ENCODE measurements at regions not wholly inside any gene's neighbourhood (a gene's known extent, or its start where the extent isn't known, plus 50 kb on each side); places are given as distances from the start of the nearest gene placed in this dataset.

GRCh38 chr1:42044346-42044745 is 108.9 kb upstream of the GUCA2B start:
- ChIA-PET CTCF (no interaction called here), POLR2A (no interaction called here)
- H3K36me3 Mint-ChIP-seq: no peaks in the 10 kb centered on the region
- H3K27me3 ChIP-seq (replicated peaks in 1 of 2; ENCODE audit: control insufficient read depth in 2 of 2, extremely low read depth in 1 of 2, insufficient read depth in 2 of 2, low read length in 1 of 2): peaks cover 0 to 18% of the 10 kb centered on the region in 2 experiments
- no peaks in the 10 kb centered on the region for H3K9me3 ChIP-seq
- H3K9me3 Mint-ChIP-seq: no peaks in the 10 kb centered on the region
- no peak overlapping the region for H3K27ac ChIP-seq (ENCODE audit: low read length)
- H3K27ac Mint-ChIP-seq: no peak overlapping the region
- DNase-seq (no peak), ATAC-seq (replicated peaks in 1 of 4) (no peak)
- H3K4me1 Mint-ChIP-seq: no peaks in the 10 kb centered on the region
- peaks cover 10 to 18% of the 10 kb centered on the region in 2 donors for H3K27me3 Mint-ChIP-seq
- no CpG with 5 or more reads among the region's 3 CpGs for WGBS (ENCODE audit: insufficient coverage)
- H3K4me3 ChIP-seq (ENCODE audit: control insufficient read depth in 1 of 2, extremely low read depth in 1 of 2, low read length in 1 of 2): no peak overlapping the region
- H3K4me1 ChIP-seq (ENCODE audit: control insufficient read depth in 1 of 2, extremely low read depth in 1 of 2, insufficient read depth in 2 of 2, low read length in 2 of 2): no peaks in the 10 kb centered on the region
- no peak overlapping the region for H3K4me3 Mint-ChIP-seq
- no peaks in the 10 kb centered on the region for H3K36me3 ChIP-seq (ENCODE audit: control insufficient read depth in 2 of 2, extremely low read depth in 1 of 2, insufficient read depth in 1 of 2, low read length in 1 of 2)

DNA sequence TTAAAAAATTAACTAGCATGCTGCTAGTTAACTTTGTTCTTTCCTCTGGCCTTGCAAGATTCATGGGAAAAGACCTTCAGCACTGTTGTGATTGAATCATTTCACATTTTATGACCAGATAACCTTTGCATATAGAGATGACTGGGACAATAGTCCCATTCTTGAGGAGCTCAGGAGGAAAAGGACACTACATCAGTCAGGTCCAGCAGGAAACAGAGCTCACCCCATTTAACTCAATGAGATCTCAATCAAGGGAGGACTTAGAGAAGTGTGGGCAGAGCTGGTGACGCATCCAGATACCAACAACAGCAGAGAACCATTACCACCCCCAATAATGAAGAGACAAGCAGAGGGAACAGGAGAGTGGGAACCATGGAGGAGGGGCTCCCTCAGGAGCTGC is 109.4 kb upstream of the GUCA2B start:
- CTCF ChIA-PET: no interaction called here
- Mint-ChIP-seq H3K36me3 (no peaks in the 10 kb centered on the region), H3K4me3 (no peak overlapping the region), H3K4me1 (no peaks in the 10 kb centered on the region), H3K9me3 (no peaks in the 10 kb centered on the region), H3K27ac (no peak overlapping the region), H3K27me3 (peaks cover 4 to 13% of the 10 kb centered on the region in 2 donors)
- Histone ChIP-seq H3K4me1 (ENCODE audit: control insufficient read depth in 1 of 2, extremely low read depth in 1 of 2, insufficient read depth in 2 of 2, low read length in 2 of 2) (no peaks in the 10 kb centered on the region), H3K4me3 (ENCODE audit: control insufficient read depth in 1 of 2, extremely low read depth in 1 of 2, low read length in 1 of 2) (no peak overlapping the region), H3K36me3 (ENCODE audit: control insufficient read depth in 2 of 2, extremely low read depth in 1 of 2, insufficient read depth in 1 of 2, low read length in 1 of 2) (no peaks in the 10 kb centered on the region), H3K27ac (ENCODE audit: low read length) (no peak overlapping the region), H3K27me3 (replicated peaks in 1 of 2; ENCODE audit: control insufficient read depth in 2 of 2, extremely low read depth in 1 of 2, insufficient read depth in 2 of 2, low read length in 1 of 2) (peaks cover 0 to 17% of the 10 kb centered on the region in 2 experiments), H3K9me3 (no peaks in the 10 kb centered on the region)
- POLR2A ChIA-PET: no interaction called here
- DNase-seq: no peak
- WGBS (ENCODE audit: insufficient coverage): no CpG with 5 or more reads among the region's 1 CpG
- ATAC-seq (replicated peaks in 1 of 4): no peak

GRCh38 chr1:42043182-42043581 is 110.0 kb upstream of the GUCA2B start:
- no peaks in the 10 kb centered on the region for H3K4me1 ChIP-seq (ENCODE audit: control insufficient read depth in 1 of 2, extremely low read depth in 1 of 2, insufficient read depth in 2 of 2, low read length in 2 of 2)
- DNase-seq (no peak), ATAC-seq (replicated peaks in 1 of 4) (no peak)
- Mint-ChIP-seq H3K27ac (no peak overlapping the region), H3K36me3 (no peaks in the 10 kb centered on the region), H3K4me3 (no peak overlapping the region), H3K27me3 (peaks cover 0 to 8% of the 10 kb centered on the region in 2 donors), H3K9me3 (no peaks in the 10 kb centered on the region), H3K4me1 (no peaks in the 10 kb centered on the region)
- H3K27me3 ChIP-seq (replicated peaks in 1 of 2; ENCODE audit: control insufficient read depth in 2 of 2, extremely low read depth in 1 of 2, insufficient read depth in 2 of 2, low read length in 1 of 2): peaks cover 0 to 12% of the 10 kb centered on the region in 2 experiments
- no peak overlapping the region for H3K27ac ChIP-seq (ENCODE audit: low read length)
- H3K36me3 ChIP-seq (ENCODE audit: control insufficient read depth in 2 of 2, extremely low read depth in 1 of 2, insufficient read depth in 1 of 2, low read length in 1 of 2): no peaks in the 10 kb centered on the region
- CTCF ChIA-PET: no interaction called here
- WGBS (ENCODE audit: insufficient coverage): no CpG with 5 or more reads among the region's 2 CpGs
- H3K4me3 ChIP-seq (ENCODE audit: control insufficient read depth in 1 of 2, extremely low read depth in 1 of 2, low read length in 1 of 2): no peak overlapping the region
- POLR2A ChIA-PET: no interaction called here
- H3K9me3 ChIP-seq: no peaks in the 10 kb centered on the region

DNA sequence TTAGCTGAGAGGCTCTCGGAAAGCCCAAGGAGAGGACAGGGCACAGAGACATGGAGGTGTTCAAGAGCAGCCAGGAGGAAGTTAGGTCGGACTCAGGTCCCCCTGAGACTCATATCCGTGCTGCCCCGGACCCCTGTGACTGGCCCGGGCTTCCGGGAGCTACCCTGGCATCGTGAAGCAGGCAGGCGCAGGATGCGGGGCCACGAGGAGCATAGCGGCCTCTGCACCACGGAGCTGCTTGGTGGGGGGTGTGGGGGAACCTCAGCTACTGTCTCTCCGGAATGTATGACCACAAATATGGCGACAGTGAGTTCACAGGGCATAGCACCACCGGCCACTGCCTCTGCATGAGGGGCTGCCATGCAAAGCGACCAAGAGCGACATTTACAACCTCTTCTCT is 112.2 kb upstream of the GUCA2B start:
- Mint-ChIP-seq H3K4me1 (peaks cover 0 to 5% (median 3%) of the 10 kb centered on the region in 3 donors), H3K4me3 (no peak overlapping the region), H3K36me3 (no peaks in the 10 kb centered on the region), H3K27me3 (peaks cover 0 to 6% of the 10 kb centered on the region in 2 donors), H3K27ac (no peak overlapping the region), H3K9me3 (no peaks in the 10 kb centered on the region)
- CTCF ChIA-PET: no interaction called here
- ATAC-seq (replicated peaks in 1 of 4) (no peak), DNase-seq (no peak)
- Histone ChIP-seq H3K4me1 (ENCODE audit: control insufficient read depth in 1 of 2, extremely low read depth in 1 of 2, insufficient read depth in 2 of 2, low read length in 2 of 2) (peaks cover 2 to 6% of the 10 kb centered on the region in 2 experiments), H3K9me3 (no peaks in the 10 kb centered on the region), H3K27ac (ENCODE audit: low read length) (no peak overlapping the region), H3K36me3 (ENCODE audit: control insufficient read depth in 2 of 2, extremely low read depth in 1 of 2, insufficient read depth in 1 of 2, low read length in 1 of 2) (no peaks in the 10 kb centered on the region), H3K27me3 (replicated peaks in 1 of 2; ENCODE audit: control insufficient read depth in 2 of 2, extremely low read depth in 1 of 2, insufficient read depth in 2 of 2, low read length in 1 of 2) (peaks cover 0 to 12% of the 10 kb centered on the region in 2 experiments), H3K4me3 (ENCODE audit: control insufficient read depth in 1 of 2, extremely low read depth in 1 of 2, low read length in 1 of 2) (no peak overlapping the region)
- 86% methylated on average over 16 of the region's 17 CpGs for WGBS (ENCODE audit: insufficient coverage)
- POLR2A ChIA-PET: no interaction called here

DNA sequence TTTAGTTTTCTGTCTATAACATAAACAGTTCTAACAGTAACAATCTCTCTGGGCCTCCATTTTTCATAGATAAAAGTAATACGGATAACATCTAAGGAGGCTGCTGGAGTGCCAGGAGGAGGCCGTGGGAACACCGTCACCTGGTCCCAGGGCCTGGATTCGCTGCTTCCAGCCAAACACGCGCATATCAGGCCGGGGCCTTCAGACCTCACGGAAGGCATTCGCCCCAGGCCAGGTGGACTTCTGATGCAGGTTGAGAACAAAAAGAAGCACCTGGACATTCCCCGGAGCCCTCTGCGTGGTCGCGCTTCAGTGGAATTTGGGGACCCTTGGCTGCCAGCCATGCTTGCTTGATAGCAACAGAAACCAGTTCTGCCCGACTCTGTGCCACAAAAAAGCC is 113.1 kb upstream of the GUCA2B start:
- DNase-seq (no peak), ATAC-seq (replicated peaks in 1 of 4) (no peak)
- ChIA-PET POLR2A (no interaction called here), CTCF (no interaction called here)
- Mint-ChIP-seq H3K4me3 (no peak overlapping the region), H3K4me1 (peaks cover 0 to 6% (median 3%) of the 10 kb centered on the region in 3 donors), H3K36me3 (no peaks in the 10 kb centered on the region), H3K27ac (no peak overlapping the region), H3K9me3 (no peaks in the 10 kb centered on the region), H3K27me3 (peaks cover 0 to 6% of the 10 kb centered on the region in 2 donors)
- Histone ChIP-seq H3K4me3 (ENCODE audit: control insufficient read depth in 1 of 2, extremely low read depth in 1 of 2, low read length in 1 of 2) (no peak overlapping the region), H3K4me1 (ENCODE audit: control insufficient read depth in 1 of 2, extremely low read depth in 1 of 2, insufficient read depth in 2 of 2, low read length in 2 of 2) (peaks cover 2 to 8% of the 10 kb centered on the region in 2 experiments), H3K27ac (ENCODE audit: low read length) (no peak overlapping the region), H3K9me3 (no peaks in the 10 kb centered on the region), H3K27me3 (replicated peaks in 1 of 2; ENCODE audit: control insufficient read depth in 2 of 2, extremely low read depth in 1 of 2, insufficient read depth in 2 of 2, low read length in 1 of 2) (peaks cover 0 to 8% of the 10 kb centered on the region in 2 experiments), H3K36me3 (ENCODE audit: control insufficient read depth in 2 of 2, extremely low read depth in 1 of 2, insufficient read depth in 1 of 2, low read length in 1 of 2) (no peaks in the 10 kb centered on the region)
- 97% methylated on average over 13 of the region's 14 CpGs for WGBS (ENCODE audit: insufficient coverage)

- H3K36me3 Mint-ChIP-seq: no peaks in the 10 kb centered on the region
- Histone ChIP-seq H3K27ac (ENCODE audit: low read length) (no peak overlapping the region), H3K27me3 (replicated peaks in 1 of 2; ENCODE audit: control insufficient read depth in 2 of 2, extremely low read depth in 1 of 2, insufficient read depth in 2 of 2, low read length in 1 of 2) (peaks cover 0 to 8% of the 10 kb centered on the region in 2 experiments), H3K36me3 (ENCODE audit: control insufficient read depth in 2 of 2, extremely low read depth in 1 of 2, insufficient read depth in 1 of 2, low read length in 1 of 2) (no peaks in the 10 kb centered on the region), H3K4me3 (ENCODE audit: control insufficient read depth in 1 of 2, extremely low read depth in 1 of 2, low read length in 1 of 2) (no peak overlapping the region), H3K4me1 (ENCODE audit: control insufficient read depth in 1 of 2, extremely low read depth in 1 of 2, insufficient read depth in 2 of 2, low read length in 2 of 2) (peaks cover 11 to 17% of the 10 kb centered on the region in 2 experiments), H3K9me3 (no peaks in the 10 kb centered on the region)
- no peak overlapping the region for H3K27ac Mint-ChIP-seq
- ChIA-PET CTCF (no interaction called here), POLR2A (no interaction called here)
- no peaks in the 10 kb centered on the region for H3K27me3 Mint-ChIP-seq
- DNase-seq: no peak
- H3K9me3 Mint-ChIP-seq: no peaks in the 10 kb centered on the region
- no peak overlapping the region for H3K4me3 Mint-ChIP-seq
- H3K4me1 Mint-ChIP-seq: peaks cover 19 to 23% (median 19%) of the 10 kb centered on the region in 3 donors
- WGBS (ENCODE audit: insufficient coverage): 86% methylated on average over 2 of the region's 4 CpGs
- no peak for ATAC-seq (replicated peaks in 1 of 4)
These were observed 114.9 kb upstream of the GUCA2B start for GRCh38 chr1:42038261-42038660.

- Mint-ChIP-seq H3K36me3 (no peaks in the 10 kb centered on the region), H3K27me3 (no peaks in the 10 kb centered on the region), H3K4me1 (peaks cover 25 to 29% (median 25%) of the 10 kb centered on the region in 3 donors), H3K27ac (no peak overlapping the region), H3K9me3 (no peaks in the 10 kb centered on the region), H3K4me3 (no peak overlapping the region)
- ChIA-PET CTCF (no interaction called here), POLR2A (no interaction called here)
- 63% methylated on average over 3 of the region's 3 CpGs for WGBS (ENCODE audit: insufficient coverage)
- Histone ChIP-seq H3K27me3 (replicated peaks in 1 of 2; ENCODE audit: control insufficient read depth in 2 of 2, extremely low read depth in 1 of 2, insufficient read depth in 2 of 2, low read length in 1 of 2) (peaks cover 0 to 8% of the 10 kb centered on the region in 2 experiments), H3K9me3 (no peaks in the 10 kb centered on the region), H3K36me3 (ENCODE audit: control insufficient read depth in 2 of 2, extremely low read depth in 1 of 2, insufficient read depth in 1 of 2, low read length in 1 of 2) (no peaks in the 10 kb centered on the region), H3K4me3 (ENCODE audit: control insufficient read depth in 1 of 2, extremely low read depth in 1 of 2, low read length in 1 of 2) (no peak overlapping the region), H3K4me1 (ENCODE audit: control insufficient read depth in 1 of 2, extremely low read depth in 1 of 2, insufficient read depth in 2 of 2, low read length in 2 of 2) (peaks cover 11 to 21% of the 10 kb centered on the region in 2 experiments), H3K27ac (ENCODE audit: low read length) (no peak overlapping the region)
- no peak for DNase-seq
- ATAC-seq (replicated peaks in 1 of 4): no peak
These were observed 115.6 kb upstream of the GUCA2B start for GRCh38 chr1:42037586-42037985.

All from T-cell (primary cell).